Fibroblast of skin of scalp (primary cell): ENCODE measurements at regions not wholly inside any gene's neighbourhood (a gene's known extent, or its start where the extent isn't known, plus 50 kb on each side); places are given as distances from the start of the nearest gene placed in this dataset.

Source experiments
- DNase-seq: peaks from one replicate; pipeline ENCODE4 v3.0.0-alpha.2; 2013

- DNase-seq: peak; percentile 71
Measured at GRCh38 chr14:83483063-83483462, 1949.4 kb upstream of the SEL1L start.

DNA sequence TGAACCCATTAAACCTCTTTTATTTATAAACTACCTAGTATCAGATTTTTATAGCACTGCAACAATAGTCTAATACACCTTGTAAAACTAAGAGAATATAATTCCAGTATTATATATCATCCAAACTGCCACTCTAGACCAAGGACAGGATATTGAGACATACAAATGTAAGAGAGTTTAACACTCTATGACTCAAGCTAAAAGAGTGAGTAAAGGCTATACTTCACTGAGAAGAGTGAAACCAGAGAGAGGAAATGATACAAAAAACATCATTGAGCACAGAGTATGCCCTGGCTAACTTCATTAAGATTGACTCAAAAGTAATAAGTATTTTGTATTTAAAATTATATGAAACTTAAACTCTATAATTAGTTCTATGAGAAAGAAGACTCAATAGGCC lies 1951.9 kb upstream of the SEL1L start:
- DNase-seq: no peak

GRCh38 chr14:83491091-83491490 lies 1957.4 kb upstream of the SEL1L start:
- DNase-seq: no peak

DNA sequence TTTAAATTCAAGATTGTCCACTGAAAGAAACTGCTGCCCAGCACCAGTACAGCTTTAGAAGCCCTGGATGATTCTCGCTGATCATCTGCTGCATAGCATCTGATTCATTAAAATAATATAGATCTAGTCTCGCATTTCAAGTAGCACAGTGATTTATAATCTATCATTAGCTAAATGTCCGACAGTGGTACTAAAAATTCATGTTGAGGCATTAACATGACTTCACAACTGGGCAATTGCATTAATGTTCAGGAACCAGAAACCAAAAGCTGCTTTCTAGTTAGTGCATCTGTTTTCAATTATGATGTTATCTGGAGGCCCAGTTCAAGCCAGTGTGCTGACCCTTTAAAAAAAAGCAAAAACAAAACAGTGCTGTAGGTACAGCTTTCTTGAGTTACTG lies 1987.2 kb upstream of the SEL1L start:
- peak; percentile 79 for DNase-seq

DNA sequence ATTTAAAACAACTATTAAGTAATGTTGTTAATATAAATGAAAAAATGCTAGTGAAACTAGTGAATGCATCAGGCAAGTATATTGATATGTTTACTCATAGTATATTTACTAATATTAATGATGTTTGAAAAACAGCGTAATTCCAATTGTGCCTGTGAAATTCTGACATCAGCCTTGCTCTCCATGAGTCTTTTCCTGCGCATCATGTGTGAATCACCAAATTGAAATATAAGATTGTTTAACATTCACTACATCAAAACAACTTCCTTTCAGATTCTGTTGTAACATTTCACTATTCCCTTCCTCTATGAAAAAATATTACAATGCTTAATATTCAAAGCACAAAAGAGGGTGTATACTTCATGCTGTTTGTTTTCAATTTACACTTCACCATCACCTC lies 1995.9 kb upstream of the SEL1L start:
- DNase-seq: no peak

DNA sequence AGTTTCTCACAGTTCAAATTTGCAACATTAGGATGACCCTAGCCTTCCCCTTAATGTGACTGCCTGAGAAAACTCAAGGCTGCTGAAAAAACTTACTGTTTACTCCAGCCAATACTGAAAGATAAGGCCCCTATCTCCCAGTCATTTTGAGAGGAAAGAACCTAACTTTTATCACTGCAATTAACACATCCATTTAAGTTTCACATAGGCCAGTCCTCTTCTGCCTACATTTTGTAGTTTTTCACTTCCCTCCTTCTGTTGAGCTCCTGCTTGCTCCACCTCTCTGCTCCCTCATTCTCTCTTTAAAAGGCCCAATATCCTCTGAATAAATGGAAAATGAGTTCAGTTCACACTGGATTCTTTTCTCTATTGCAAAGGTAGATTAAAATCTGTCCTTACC lies 1996.2 kb upstream of the FLRT2 start:
- no peak for DNase-seq

GRCh38 chr14:83534995-83535394 lies 1994.9 kb upstream of the FLRT2 start:
- DNase-seq: no peak

GRCh38 chr14:83535444-83535843 lies 1994.5 kb upstream of the FLRT2 start:
- no peak for DNase-seq

DNA sequence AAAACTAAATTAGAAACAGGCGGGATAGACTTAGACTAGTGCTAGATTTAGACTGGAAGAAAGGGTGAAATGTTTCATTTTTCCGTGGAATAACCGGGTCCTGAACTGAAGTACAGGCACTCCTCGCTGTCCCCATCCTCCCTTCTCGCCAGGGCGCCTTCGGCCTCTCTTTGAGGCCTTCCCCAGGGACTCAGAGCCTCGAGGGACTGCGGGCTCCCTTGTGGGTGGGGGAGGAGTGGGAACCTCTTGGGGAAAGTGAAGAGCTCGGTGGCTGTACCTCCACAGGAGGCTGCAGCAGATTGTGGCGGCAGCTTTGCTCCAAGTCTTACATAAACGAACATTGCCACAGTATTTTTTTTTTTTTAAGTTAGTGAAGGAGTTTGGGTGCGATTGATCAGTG lies 1988.8 kb upstream of the FLRT2 start:
- no peak for DNase-seq

DNA sequence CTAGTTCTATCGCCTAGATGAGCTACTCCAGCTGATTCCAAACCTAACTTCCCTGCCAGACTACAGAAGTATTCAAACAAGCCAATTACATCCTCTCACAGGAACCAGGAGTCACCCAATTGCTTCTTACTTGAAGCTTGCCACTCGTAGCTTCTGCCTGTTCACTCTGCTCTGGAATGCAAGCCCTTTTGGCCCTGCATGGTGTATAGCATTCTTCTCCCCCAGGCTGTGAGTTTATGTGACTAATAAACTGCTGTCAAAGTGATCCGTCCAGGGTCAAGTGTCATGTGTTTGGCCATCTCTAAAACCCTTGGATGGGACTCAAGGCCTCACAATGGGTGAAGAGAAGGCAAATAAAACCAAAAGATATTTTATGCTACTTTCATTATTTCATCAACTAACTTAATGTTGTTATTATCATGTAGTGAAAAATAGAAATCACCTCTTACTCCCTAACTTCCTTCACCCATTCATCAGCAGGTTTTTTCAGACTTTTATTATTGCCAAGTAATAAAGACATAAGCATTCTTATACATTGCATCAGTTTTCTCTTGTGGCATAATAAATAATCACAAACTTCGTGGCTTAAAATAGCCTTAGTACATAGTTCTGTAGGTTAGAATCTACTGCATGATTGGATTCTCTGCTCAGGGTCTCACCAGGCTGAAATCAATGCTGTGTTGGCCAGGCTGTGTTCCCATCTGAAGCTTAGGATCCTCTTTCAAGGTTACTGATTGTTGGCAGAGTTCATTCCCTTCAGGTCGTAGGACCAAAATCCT lies 1981.7 kb upstream of the FLRT2 start:
- peak; percentile 33 for DNase-seq

GRCh38 chr14:83556065-83556464 lies 1973.9 kb upstream of the FLRT2 start:
- DNase-seq: peak; percentile 4

DNA sequence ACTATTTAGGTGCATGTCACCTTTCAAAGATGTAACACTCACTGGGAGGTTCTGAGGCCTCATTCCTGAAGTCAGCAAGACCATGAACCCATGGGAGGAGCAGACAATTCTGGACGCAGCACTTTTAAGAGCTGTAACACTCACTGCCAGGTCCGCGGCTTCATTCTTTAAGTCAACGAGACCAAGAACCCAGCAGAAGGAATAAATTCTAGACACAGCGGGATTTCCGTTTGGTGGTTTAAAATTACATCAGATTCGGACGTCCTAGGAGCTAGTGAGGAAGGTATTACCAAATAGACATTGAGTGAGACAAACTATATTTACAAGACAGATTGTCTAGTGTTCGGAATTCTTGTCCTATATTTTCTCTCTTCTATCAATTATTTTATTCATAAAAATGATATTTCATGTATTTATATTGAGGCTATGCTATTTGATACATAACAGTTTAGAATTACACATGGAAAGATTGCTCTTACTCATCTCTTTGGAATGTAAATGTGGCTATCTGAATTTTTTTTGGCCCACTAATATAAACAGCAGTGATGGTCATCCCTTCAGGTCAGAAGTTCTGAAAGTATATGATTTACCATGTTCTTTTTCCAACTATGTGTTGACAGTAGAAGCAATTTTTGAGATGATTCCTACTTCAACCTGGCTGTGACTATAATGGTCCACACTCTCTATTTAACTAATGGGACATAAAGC lies 1973.0 kb upstream of the FLRT2 start:
- DNase-seq: peak; percentile 76

- no peak for DNase-seq
Measured at GRCh38 chr14:83558946-83559345, 1971.0 kb upstream of the FLRT2 start.

GRCh38 chr14:83559721-83560120 lies 1970.2 kb upstream of the FLRT2 start:
- peak; percentile 61 for DNase-seq

DNA sequence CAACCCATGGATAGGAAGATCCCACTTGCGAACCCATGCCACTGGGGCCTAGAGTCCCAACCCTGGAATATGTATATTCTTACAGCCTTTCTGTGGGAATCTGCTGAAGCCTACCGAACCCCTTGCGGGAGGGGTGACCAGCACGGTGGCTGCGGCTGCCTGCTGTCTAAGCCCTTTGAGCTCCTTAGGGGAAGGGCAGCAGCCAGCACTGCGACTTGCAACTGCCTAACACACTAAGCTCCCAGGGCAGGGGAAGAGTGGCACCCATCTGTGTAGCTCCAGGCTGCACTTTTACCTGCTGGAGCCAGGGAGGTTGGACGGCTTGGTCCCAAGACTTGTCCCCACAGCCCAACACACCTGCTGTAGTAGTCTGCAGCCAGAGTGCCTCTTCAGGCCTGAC lies 1968.7 kb upstream of the FLRT2 start:
- DNase-seq: no peak

DNA sequence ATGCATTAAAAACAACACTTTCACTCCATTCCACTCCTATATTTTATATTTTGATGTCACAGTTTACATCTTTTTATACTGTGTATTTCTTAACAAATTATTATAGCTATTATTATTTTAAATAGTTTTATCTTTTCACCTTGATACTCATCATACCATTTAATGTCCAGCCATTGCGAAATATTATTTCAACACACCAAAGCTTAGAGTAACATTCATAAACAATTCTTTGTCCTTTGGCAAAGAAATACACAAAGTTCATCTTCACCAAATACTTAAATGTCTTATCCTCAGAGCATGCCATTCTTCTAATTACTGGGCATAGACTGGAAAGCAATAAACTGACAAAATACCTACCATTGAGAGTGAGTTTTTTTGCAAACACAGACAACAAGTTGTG lies 1963.4 kb upstream of the FLRT2 start:
- no peak for DNase-seq

DNA sequence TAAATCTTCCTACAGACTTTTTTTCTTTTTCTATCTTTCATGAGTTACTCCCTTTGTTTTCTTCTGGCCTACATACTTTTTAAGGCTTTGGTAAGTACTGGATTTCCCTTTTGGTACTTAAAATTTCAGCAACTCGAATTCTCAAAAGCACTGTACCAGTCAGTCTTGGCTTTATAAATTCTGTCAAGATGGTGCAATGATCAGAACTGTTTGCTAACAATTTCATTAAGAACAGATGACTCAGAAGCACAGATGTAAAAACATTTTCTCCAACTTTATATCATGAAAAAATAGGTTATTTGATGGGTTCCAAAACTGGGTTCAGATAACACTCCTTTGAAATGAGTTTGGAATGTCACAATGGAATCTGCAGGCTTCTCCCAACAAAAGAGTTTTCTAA lies 1961.8 kb upstream of the FLRT2 start:
- DNase-seq: peak; percentile 4

GRCh38 chr14:83575301-83575700 lies 1954.6 kb upstream of the FLRT2 start:
- peak; percentile 13 for DNase-seq

GRCh38 chr14:83583201-83583600 lies 1946.7 kb upstream of the FLRT2 start:
- DNase-seq: no peak

GRCh38 chr14:83594874-83595273 lies 1935.1 kb upstream of the FLRT2 start:
- DNase-seq: no peak

GRCh38 chr14:83607682-83608081 lies 1922.3 kb upstream of the FLRT2 start:
- no peak for DNase-seq

GRCh38 chr14:83611491-83611890 lies 1918.5 kb upstream of the FLRT2 start:
- no peak for DNase-seq

GRCh38 chr14:83611906-83612390 lies 1918.0 kb upstream of the FLRT2 start:
- no peak for DNase-seq

DNA sequence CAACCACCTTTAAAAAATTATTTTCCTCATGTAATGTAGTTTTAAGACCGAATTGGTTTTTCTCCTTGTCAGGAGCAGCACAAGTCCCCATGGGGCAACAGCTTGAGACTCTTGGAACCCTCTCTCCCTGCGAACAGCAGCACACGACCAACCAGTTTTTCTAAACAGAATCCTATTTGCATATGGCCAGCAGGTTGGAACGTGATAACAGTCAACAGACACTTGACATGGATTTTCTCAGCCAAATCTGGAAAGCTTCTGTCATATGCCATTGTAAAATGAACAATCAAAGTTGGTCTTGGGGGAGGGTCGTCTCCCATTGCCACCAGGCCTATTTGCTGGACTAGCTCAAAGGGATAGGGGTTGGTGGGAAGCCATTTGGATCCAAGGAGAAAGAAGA lies 1915.0 kb upstream of the FLRT2 start:
- no peak for DNase-seq
